Thyroid gland (tissue), 4 donors: ENCODE measurements at regions not wholly inside any gene's neighbourhood (a gene's known extent, or its start where the extent isn't known, plus 50 kb on each side); places are given as distances from the start of the nearest gene placed in this dataset.

Source experiments
- DNase-seq, 2 donors: peaks; one replicate each; pipeline ENCODE4 v3.0.0-alpha.2; 2019
- H3K27ac ChIP-seq, 3 donors: fragments of 200-600 bp; sonication (generic); 1 replicate in 2 of 3; 2 replicates in 1 of 3; pipeline ENCODE4 v1.5.1; 2016 to 2019; ENCODE audit warnings: mild to moderate bottlenecking in 1 of 3, moderate library complexity in 1 of 3
- H3K27me3 ChIP-seq: fragments of 200-600 bp; sonication (generic); one replicate; pipeline ENCODE4 v1.5.1; 2019
- H3K36me3 ChIP-seq, 2 donors: fragments of 200-600 bp; sonication (generic); one replicate each; pipeline ENCODE4 v1.5.1; 2016 to 2019
- H3K4me1 ChIP-seq, 2 donors: fragments of 200-600 bp; sonication (generic); one replicate each; pipeline ENCODE4 v1.5.1; 2017 to 2019
- H3K4me3 ChIP-seq, 3 donors: fragments of 200-600 bp; sonication (generic); replicated peaks in 1 of 3; 1 replicate in 2 of 3; 2 replicates in 1 of 3; pipeline ENCODE4 v1.5.1; 2016; ENCODE audit warnings: mild to moderate bottlenecking in 1 of 3
- H3K9me3 ChIP-seq: fragments of 200-600 bp; sonication (generic); one replicate; pipeline ENCODE4 v1.5.1; 2017
- POLR2A ChIP-seq, 2 donors: fragments of 450-650 bp; IDR thresholded peaks; one replicate each; pipeline ENCODE4 v1.6.1; 2017; ENCODE audit warnings: antibody characterized with exemption in 2 of 2, mild to moderate bottlenecking in 2 of 2, moderate library complexity in 1 of 2
- WGBS, 2 donors: methylation state at CpG; one replicate each; pipeline ENCODE4 v1.1.5; 2017; 5-methylcytosine and 5-hydroxymethylcytosine counted together
- intact Hi-C: fragments of 100-400 bp; cut with DNase I; formaldehyde crosslinking; loops from one replicate; pipeline ENCODE4 v1.15.1; 2023
- TF ChIP-seq, protein P1 (sequence below), 6 experiments: fragments of 200-600 bp in 3 of 6; fragments of 450-650 bp in 3 of 6; sonication (generic) in 3 of 6; IDR thresholded peaks; one replicate each; pipeline ENCODE4 v1.5.1; 2016 to 2019; ENCODE audit warnings: antibody characterized with exemption in 6 of 6, mild to moderate bottlenecking in 2 of 6, inconsistent platforms in 1 of 6, moderate library complexity in 1 of 6

DNA sequence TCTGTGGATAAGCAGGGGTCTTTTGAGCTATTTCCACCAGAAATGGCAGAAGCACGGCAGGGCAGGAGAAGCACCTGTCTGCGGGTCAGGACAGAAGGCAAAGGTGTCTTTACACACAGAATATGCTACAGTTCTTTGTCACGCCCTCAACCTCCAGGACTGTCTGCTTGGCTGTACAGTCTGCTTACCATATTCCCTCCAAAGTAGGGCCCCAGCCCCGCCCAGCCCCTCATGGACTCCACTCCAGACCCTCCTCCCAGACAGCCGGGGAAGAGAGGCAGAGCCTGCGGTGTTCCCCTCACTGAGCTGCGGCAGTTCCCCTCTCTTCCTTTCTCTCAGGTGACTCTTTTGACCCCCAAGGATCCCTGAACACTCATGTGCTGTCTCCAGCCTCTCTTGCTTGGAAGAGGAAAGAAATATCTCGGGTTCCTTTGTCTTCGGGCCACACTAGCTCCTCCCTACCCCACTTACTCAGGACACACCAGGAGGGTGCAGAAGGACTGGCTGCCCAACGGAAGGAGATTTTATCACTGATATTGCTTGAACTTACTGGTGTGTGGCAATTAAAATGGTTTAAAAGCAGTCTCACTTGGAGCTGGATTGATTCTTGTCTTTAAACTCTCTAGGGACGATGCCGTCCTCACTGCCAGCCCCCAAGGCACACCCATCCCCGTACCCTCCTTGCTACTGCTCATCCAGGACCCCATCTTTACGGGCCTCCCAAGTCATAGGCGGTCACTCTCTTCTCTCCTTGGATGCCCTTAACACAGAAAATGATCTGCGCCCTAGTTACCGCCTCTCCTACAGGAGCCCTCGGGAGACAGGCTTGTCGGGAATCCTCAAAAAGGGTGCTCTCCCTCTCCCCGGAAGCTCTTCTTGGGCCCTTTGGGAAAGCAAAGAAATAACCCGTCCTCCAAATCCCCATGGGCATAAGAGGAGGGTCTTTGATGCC, 169.7 kb downstream of the TOMM20 start:
- peaks cover 45 to 76% of the 10 kb centered on the region in 2 donors for H3K4me1 ChIP-seq
- H3K27me3 ChIP-seq = no peaks in the 10 kb centered on the region
- no peak for DNase-seq
- peak overlapping the region in 1 of 3 donors; percentile 27 for H3K27ac ChIP-seq
- 82 to 84% methylated on average over 21 of the region's 21 CpGs for WGBS, 2 donors
- no peak overlapping the region for H3K4me3 ChIP-seq
- intact Hi-C loops = no loop called here
- no peaks in the 10 kb centered on the region for H3K9me3 ChIP-seq
- no peaks in the 10 kb centered on the region for H3K36me3 ChIP-seq
- no peak for TF ChIP-seq POLR2A (IDR thresholded peaks at IDR 0.05)
- TF ChIP-seq, protein P1, sequence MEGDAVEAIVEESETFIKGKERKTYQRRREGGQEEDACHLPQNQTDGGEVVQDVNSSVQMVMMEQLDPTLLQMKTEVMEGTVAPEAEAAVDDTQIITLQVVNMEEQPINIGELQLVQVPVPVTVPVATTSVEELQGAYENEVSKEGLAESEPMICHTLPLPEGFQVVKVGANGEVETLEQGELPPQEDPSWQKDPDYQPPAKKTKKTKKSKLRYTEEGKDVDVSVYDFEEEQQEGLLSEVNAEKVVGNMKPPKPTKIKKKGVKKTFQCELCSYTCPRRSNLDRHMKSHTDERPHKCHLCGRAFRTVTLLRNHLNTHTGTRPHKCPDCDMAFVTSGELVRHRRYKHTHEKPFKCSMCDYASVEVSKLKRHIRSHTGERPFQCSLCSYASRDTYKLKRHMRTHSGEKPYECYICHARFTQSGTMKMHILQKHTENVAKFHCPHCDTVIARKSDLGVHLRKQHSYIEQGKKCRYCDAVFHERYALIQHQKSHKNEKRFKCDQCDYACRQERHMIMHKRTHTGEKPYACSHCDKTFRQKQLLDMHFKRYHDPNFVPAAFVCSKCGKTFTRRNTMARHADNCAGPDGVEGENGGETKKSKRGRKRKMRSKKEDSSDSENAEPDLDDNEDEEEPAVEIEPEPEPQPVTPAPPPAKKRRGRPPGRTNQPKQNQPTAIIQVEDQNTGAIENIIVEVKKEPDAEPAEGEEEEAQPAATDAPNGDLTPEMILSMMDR (IDR thresholded peaks at IDR 0.05) = no peak

DNA sequence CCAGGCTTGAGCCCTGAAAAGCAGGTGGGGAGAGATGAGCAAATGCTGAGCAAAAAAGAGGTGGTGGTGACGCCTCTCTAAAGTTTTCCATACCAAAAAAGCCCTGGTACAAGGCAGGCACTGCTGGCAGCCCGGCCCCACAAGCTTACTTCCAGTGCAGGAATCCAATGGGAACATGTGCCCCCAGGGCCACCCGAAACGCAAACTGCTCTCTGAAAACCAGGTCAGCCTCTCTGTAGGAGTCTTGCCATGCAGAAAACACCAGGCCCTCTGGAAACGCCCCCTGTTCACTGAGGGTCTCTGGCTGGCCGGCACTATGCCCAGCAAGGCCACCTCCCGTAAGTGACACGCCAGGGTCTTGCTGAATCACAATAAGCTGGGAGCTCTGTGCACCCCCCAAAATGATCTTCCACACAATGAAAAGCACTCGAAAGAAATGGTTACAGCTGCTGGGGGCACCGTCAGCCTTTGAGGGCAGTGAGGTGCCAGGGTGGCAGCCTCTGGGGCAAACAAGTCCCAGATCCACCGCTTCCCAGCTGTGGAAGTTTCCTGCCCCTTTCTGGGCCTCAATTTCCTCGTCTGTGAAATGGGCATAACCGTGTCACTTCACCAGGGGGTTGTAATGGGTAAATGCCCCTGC, 170.5 kb downstream of the TOMM20 start:
- no peaks in the 10 kb centered on the region for H3K27me3 ChIP-seq
- H3K9me3 ChIP-seq = no peaks in the 10 kb centered on the region
- no peak for DNase-seq
- TF ChIP-seq, protein P1 (IDR thresholded peaks at IDR 0.05) = no peak
- TF ChIP-seq POLR2A (IDR thresholded peaks at IDR 0.05) = no peak
- H3K36me3 ChIP-seq = no peaks in the 10 kb centered on the region
- H3K4me3 ChIP-seq = no peak overlapping the region
- peaks cover 37 to 68% of the 10 kb centered on the region in 2 donors for H3K4me1 ChIP-seq
- H3K27ac ChIP-seq = peak overlapping the region in 2 of 3 donors; percentile 24 to 31
- WGBS, 2 donors = 81 to 89% methylated on average over 13 of the region's 13 CpGs
- intact Hi-C loops = no loop called here

DNA sequence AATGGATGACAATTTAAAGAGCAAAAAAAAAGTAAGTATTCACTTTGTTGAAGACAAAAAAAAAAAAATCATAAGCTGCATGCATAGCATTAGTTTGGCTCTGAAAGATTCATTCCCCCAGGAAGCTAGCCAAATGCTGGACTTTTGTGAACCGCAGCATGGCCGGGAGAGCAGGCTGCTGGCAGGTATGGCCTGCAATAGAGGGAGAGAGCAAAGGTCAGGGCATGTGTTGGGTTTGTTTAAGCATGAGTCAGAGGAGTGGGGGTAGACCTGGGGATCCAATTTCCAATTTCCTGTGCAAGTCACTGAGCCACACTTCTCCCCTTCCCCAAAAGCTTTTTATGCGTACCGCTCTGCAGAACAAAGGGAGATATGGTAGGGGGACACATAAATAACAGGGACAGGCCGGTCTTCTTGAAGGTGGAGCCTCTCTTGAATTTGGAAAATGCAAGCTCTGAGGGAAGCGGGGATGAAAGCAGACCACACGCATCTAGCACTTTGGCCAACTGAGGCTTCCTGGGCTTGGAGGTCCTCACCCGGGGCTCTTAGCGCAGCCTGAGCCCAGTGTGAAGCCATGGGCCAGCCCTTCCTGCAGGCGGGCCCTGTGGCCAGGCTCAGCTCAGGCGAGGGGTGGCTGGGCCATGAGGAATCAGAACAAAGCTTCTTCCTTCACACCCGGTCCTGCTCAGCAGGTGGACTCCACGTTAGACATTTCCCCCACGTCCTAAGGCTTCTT, 171.1 kb downstream of the TOMM20 start:
- no peak for DNase-seq
- TF ChIP-seq POLR2A (IDR thresholded peaks at IDR 0.05) = no peak
- TF ChIP-seq, protein P1 (IDR thresholded peaks at IDR 0.05) = no peak
- Histone ChIP-seq H3K4me3 (no peak overlapping the region), H3K9me3 (no peaks in the 10 kb centered on the region), H3K4me1 (peaks cover 31 to 61% of the 10 kb centered on the region in 2 donors), H3K27ac (peak overlapping the region in 2 of 3 donors; percentile 24 to 31), H3K27me3 (no peaks in the 10 kb centered on the region), H3K36me3 (no peaks in the 10 kb centered on the region)
- 83 to 86% methylated on average over 11 to 12 of the region's 14 CpGs for WGBS, 2 donors
- intact Hi-C loops = no loop called here

DNA sequence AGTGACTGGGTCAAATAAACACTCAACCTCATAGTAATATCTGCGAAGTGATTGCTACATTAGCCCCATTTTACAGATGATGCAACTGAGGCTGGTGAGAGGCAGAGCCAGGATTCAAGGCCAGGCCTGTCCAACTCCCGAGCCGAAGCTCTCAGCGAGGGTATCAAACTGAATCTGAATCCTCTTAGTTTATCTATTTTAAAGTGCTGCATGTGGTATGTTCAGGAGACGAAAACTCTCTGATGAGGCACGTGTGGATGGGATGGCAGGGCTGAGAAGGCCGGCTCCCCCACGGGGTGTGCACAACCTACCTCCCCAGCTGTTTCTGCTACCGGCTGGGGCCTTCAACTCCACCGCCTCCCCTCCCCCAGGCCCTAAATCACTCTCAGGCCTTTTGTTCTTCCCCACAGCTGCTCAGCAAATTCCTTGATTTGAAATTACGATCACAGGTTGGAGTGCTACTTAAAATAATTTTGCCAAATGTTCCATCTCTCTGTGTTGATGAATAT, 171.8 kb downstream of the TOMM20 start:
- no peaks in the 10 kb centered on the region for H3K9me3 ChIP-seq
- TF ChIP-seq POLR2A (IDR thresholded peaks at IDR 0.05) = no peak
- TF ChIP-seq, protein P1 (IDR thresholded peaks at IDR 0.05) = no peak
- peak overlapping the region in 1 of 3 donors; percentile 31 for H3K27ac ChIP-seq
- H3K27me3 ChIP-seq = no peaks in the 10 kb centered on the region
- H3K4me1 ChIP-seq = peaks cover 24 to 55% of the 10 kb centered on the region in 2 donors
- intact Hi-C loops = no loop called here
- no peak for DNase-seq
- WGBS, 2 donors = 82% methylated on average over 11 of the region's 11 CpGs
- H3K4me3 ChIP-seq = no peak overlapping the region
- no peaks in the 10 kb centered on the region for H3K36me3 ChIP-seq
